NCI-H2171 (cell line): ENCODE measurements at regions not wholly inside any gene's neighbourhood (a gene's known extent, or its start where the extent isn't known, plus 50 kb on each side); places are given as distances from the start of the nearest gene placed in this dataset.
"Not testable (repeated sequence)": the region's sequence is repeated elsewhere in the genome, so short reads cannot be mapped to it uniquely, and the experiment has no call there.

Experiments
- DNase-seq: peaks from one replicate; lab custom pipeline; 2025; lab: John Stamatoyannopoulos, UW

DNA sequence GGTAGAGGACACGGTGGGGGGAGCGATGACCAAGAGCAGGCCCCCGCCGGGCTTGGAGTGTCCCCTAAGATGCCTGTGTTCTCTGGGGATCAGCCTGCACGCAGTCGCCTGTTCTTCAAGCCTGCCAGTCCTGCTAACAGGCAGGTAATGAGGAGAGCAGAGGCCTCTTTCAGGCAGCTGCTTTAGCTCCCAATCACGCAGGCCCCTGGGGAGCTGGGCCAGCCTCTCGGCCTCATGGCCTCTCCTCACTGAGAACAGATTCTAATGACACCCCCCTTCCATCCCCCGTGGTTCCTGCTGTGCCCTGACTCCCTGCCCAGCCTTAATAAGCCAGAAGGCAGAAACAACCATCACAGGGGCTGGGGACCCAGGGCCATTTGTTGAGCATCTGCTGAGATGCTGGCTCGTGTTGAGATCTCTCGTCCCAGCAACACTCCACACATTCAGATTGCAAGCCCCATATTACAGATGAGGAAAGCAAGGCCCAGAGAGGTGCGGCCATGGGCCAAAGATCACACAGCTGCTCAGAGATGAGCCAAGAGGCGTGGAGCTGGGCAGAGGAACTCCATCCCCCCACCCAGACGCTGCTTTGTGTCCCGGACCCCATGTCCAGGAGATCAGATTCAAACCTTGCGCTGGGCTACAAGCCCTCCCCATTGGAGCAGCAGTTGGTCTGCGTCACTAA, 71.6 kb upstream of the CASZ1 start:
- DNase-seq: peak; percentile 96

DNA sequence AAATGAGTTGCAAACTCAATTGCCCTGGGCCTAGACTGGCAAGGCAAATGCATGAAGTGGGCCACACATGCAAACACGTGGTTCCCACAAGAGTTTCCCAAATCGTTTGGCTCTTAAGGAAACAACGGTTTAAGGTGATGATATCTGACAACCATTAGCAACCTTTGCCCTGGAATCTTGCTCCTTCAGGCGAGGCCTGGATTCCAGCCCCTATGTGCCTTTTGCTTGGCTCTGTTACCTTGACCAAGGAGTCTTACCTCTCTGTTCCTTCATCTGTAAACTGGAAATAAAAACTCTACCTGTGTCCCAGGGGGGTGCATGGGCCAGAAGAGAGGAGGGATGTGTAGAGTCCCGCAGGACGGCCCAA, 72.1 kb upstream of the CASZ1 start:
- no peak for DNase-seq

DNA sequence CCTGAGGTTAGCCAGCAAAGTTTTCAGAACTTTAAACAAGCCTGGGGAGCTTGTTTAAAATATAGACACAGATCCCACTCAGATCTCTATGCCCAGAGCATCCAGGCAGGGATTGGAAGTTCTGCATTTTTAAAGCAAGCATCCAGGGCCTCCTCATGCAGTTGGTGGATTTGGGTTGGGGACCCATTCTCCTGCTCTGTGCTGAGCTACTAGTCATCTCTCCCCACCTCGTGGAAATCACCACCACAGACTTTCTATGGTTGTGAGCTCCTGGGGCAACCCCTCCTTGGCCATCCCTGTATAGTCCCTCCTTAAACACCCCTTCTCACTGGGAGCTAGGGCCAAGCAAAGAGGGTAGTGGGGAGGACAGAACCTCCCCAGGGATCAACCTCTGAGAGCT, 73.5 kb upstream of the CASZ1 start:
- DNase-seq: no peak

DNA sequence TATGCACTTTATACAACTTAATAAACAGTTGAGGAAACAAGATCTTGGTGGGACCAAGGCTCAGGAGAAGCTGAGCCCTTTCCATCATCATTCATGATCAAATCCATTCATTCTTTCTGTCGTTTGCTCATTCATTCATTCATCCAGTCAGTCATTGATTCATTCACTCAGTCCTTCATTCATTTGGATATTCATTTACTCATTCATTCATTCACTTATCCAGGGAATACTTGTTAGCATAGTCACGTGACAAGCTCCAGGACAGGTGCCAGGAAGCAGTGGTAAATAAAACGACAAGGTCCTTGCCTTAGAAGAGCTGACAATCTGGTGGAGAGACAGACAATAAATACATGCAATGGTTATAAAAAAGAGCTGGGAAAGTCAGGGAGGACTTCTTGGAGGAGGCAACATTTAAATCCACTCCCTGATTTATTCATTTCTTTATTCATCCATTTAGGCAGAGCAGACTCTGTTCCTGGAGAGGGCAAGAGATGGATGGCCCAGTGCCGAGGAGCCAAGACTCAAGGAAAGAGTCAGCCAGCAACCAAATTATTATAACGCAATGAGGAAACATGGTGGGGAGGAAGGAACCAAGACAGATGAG, 74.1 kb upstream of the CASZ1 start:
- DNase-seq: no peak

DNA sequence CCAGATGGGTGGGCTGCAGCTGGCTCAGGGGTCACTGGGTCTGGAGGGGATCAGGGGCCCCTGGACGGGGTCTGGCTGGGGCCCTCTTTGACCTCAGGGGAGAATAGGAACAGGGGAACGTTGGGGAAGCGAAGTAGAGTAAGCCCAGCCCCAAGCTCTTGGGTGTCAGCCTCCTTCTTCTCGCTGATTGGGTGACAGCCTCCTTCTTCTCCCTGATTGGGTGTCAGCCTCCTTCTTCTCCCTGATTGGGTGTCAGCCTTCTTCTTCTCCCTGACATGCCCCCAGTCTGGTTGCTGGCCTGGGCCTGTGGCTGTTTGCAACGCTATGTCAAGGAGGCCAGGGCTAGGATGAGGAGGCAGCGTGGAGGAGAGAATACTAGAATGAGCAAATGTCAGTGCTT, 76.7 kb upstream of the CASZ1 start:
- no peak for DNase-seq

DNA sequence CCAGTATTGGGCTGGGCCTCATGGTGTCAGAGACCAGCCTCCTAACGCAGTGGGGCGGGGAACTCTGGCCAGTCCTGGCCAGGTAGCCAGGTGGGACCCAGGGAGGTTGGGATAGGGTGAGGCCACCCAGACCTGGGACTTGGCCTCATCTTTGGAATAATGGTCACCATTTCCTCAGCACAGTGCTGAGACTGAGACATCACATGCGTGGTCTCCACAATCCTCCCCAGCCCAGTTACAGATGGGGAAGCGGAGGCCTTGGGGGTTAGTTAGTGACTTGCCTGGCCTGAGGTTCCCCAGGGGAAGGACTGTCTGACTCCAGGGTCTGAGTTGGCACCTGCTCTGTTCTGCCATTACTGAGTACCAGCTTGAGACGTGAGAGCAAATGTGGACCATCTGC, 77.9 kb upstream of the CASZ1 start:
- DNase-seq: no peak

DNA sequence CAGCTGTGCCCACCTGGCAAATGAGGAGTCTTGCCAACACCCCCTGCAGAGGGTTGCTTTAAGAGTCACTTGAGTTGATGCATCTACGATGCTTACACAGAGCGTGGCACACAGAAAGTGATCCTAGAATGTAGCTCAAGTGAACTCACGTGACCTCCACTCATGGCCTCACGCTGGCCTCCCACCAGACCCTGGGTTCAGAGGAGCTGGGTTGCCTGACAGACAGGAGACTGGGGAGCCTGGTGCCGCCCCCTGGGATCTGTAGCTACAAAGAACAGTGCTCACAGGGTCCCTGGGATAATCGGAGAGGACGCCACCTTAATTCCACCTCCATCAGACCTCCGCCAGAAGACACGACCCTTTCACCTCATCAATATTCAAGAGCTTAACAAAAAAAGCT, 81.4 kb upstream of the CASZ1 start:
- no peak for DNase-seq

DNA sequence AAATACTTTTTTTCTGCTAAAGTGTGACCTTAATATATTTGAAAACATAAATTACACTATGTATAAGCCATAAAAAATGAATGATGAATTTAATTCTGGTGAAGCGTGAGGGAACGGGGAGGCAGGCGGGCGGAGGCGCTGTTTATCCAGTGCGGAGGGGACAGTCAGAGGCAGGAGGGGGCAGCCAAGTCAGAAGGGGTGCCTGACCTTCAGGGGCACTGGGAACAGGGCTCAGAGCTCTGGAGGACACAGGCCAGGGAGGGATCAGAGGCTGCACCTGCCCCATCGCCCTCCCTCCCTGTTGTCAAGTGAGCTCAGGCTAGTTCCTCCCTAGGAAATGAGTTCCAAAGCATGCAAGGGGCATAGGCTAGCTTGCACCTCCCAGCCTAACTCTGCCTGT, 82.0 kb upstream of the CASZ1 start:
- no peak for DNase-seq

DNA sequence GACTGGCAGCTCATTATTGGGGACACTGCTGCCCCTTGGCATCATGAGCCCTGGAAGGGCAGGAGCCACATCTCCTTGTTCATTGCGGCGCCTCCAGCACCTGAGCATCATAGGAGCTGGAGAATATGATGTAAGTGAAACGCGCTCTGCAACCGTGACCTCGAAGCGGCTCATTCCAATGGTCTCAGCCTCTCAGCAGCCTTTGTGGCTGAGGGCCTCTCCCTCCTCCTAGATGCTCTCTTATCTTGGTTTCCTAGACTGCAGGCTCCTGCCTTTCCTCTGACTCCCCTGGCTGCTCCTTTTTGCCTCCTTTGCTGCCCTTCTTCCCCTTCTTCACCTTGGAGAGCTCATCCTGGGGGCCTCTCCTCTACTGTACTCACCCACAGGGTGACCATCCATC, 83.6 kb upstream of the CASZ1 start:
- no peak for DNase-seq

DNA sequence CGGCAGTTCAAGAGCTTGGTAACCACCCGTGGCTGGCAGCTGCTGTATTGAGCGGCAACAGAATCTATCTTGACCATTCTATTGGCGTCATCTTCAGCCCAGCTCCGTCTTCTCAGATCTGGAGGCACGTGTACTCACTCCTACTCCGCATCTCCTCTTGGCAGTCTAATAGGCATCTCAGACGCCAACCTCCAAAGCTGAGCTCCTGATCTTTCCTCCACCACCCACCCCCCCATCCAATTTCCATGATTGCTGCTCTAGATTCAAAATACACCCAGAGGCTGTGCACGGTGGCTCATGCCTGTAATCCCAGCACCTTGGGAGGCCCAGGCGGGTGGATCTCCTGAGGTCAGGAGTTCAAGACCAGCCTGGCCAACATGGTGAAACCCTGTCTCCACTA, 84.6 kb upstream of the CASZ1 start:
- DNase-seq: no peak

DNA sequence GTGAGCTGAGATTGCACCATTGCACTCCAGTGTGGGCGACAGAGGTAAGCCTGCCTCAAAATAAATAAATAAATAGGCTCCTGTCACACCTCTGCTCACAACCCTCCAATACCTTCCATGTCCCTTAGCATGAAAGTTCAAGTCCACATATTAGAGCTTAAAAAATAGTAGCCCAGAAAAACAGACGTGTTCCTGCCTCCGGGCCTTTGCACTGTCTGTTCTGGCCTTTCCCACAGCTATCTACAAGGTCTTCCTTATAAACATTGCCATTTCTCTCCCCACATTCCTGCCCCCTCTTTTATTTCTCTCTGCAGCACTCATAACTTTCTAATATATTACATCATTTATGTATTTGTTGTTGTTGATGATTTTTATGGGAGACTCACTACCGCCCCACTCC, 85.6 kb upstream of the CASZ1 start:
- DNase-seq: no peak

DNA sequence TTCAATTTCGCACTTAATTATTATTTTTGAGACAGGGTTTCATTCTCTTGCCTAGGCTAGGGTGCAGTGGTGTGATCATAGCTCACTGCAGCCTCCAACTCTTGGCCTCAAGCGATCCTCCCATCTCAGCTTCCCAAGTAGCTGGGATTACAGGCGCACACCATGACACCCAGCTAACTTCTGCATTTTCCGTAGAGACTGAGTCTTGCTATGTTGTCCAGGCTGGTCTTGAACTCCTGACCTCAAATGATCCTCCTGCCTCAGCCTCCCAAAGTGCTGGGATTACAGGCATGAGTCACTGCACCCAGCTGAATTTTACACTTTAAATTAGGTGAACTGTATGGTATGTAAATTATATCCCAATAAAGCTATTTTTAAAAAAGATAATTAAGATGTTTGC, 90.6 kb upstream of the CASZ1 start:
- not testable (repeated sequence) for DNase-seq

DNA sequence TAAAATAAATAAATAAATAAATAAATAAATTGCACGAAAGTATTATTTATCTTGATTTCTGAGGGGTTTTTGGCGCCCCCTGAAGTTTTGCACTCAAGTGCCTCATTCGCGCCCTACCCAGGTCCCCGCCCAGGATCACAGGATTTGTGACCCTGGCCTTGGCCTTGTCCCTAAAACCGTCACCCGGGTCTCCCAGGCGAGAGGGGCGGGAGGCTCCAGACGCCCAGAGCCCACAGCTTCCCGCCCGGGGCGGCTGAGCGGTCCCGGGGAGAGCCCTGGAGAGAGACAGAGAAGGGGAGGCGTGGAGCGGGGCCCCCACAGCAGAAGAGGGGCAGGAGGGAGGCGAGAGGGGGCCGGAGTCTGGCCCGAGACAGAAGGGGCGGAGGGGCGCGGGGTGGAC, 91.8 kb upstream of the CASZ1 start:
- DNase-seq: no peak

DNA sequence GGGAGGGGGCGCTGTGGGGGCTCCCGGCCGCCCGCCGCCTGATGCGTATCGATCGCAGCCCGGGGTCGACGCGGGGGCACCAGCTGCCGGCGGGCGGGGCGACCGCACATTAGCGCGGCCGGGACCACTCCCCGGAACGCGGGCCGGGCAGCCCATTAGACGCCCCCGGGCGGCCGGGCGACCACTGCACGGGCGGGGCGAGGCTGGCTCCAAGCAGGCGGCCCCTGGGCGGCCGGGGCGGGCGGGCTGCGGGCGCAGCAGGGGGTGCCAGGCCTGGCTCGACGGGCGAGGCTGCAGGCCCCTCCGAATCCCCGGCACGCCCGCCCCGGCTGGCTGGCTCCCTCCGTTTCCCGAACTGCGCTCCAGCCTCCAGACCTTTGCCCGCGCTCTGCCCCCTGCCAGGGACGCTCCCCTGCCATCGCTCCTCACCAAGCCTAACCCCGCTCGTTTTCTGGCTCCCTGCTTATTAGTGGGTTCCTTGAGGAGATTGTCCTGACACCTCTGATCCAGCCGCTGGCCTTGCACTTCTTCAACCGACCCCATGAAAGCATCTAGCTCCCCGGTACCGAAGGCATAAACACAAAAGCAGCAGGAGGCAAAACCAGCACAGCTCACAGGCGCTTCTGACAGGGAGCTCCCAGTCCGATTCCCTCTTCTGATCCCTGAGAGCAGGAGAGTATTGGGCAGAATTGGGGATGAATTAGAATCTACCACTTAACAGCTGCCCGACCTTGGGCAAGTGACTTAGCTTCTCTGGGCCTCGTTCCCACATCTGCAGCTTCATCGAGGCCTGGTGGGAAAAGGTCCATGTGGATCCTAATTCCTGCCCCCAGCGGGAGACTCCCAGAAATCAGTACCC, 92.6 kb upstream of the CASZ1 start:
- no peak for DNase-seq

DNA sequence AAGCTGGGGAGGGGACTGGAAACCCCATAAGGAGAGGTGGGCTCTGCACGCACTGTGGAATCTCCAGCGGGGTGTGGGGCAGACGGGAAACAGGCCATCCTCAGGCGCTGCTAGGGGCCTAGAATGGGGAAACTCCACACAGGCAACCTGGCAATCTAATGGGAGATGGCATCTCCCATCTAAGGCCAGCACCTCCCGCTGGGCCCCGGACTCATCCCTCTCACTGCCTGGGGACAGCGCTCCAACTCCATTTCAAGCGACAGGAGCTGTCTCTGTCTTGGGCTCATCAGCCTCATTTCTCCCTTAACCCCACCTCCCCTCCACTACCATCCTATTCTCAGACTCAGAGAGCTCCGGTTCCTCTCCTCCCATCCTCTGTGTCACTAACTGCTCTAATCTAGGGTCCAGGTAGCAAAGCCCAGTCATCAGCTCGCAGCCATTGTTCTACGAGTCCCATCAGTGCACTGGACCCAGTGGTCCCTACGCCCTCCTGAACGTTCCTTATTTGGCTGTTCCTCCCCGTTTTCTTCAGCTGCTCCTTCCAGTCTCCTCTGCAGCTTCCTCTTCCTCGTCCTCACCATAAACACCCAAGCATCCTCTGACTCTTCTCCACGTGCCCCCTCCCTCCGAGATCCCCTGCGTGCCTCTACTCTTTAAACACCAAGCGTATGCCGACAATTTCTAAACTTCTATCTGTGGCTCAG, 93.4 kb upstream of the CASZ1 start:
- no peak for DNase-seq

DNA sequence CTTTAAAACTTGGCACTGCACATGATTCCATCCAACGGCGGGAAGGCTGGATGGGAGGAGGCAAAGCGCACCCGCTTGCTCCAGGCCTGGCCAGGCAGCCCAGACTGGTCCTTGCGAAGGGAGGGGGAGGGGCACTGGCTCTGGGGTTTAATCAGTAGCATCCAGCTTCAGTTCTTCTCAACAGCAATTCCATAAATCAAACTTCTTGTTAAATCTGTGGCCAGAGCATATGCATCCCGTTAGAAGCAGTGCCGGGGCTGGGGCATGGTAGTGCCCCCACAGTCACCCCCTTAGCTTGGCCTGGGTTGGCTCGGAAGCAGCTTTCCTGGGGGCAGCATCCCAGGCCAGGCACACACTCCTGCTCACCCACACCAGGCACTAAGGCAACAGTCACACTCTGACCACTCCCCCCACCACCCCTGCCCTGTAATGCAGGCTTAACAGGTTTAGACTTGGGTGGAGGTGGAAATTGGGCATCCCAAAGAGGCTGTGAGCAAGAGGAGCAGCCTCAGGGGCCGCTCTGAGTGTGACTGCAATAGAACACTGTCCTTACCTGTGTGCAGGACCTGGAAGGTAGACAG, 94.1 kb upstream of the CASZ1 start:
- DNase-seq: no peak

DNA sequence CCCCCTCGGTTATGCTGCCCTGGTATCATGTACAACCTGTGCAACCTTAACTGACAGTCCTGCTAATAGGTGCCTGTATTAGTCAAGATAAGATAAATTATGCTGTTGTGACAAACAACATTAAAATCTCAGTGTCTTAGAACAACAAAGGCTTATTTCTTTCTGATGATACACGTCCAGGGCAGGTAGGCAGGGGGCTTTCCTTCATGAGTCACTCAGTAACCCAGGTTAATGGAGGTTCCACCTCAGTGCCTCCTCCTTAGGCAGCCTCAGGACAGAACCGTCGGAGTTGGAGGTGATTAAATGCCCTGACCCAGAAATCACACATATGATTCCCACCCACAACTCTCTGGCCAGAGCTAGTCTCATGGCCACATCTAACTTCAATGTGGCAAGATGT, 94.6 kb upstream of the CASZ1 start:
- no peak for DNase-seq

DNA sequence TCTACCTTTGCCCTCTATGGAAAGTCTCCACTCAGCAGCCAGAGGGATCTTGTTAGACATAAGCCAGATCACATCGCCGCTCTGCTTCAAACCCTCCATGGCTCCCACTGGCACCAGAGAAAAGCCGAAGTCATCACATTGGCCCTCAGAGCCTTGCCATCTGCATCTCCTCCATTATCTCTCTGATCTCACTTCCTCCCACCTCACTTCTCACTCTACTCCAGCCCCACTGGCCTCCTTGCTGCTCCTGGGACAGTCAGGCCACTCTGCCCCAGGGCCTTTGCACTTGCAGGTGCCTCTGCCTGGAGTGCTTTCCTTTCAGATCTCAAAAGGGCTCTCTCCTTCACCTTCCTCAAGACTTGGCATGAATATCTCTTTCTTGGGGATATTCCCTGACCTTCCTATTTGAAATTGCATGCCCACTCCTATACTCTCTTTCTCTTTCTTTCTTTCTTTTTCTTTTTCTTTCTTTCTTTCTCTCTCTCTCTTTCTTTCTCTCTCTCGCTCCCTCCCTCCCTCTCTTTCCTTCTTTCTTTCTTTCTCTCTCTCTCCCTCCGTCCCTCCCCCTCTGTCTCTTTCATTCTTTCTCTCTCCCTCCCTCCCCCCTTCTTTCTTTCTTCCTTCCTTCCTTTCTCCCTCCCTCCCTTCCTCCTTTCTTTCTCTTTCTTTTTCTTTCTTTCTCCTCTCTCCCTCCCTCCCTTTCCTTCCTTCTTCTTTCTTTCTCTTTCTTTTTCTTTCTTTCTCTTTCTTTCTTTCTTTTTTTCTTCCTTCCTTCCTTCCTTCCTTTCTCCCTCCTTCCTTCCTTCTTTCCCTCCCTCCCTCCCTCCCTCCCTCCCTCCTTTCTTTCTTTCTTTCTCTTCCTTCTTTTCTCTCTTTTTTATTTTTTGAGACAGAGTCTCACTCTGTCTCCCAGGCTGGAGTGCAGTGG, 96.0 kb upstream of the CASZ1 start:
- DNase-seq: no peak

DNA sequence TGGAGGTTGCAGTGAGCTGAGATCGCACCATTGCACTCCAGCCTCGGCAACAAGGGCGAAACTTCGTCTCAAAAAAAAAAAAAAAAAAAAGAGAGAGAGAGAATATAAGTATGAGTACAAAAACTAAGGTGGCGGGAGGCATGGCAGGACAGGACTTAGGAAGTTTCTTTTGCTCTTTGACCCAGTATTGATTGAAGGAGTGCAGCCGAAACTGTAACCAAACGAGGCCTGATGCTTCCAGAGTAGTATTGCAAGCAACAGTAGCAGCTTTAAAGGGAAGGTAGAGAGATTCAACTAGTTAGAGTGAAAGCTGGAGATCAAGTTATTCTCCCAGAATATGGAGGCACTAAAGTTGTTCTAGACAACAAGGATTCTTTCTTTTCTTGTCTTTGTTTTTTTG, 99.2 kb upstream of the CASZ1 start:
- DNase-seq: no peak

DNA sequence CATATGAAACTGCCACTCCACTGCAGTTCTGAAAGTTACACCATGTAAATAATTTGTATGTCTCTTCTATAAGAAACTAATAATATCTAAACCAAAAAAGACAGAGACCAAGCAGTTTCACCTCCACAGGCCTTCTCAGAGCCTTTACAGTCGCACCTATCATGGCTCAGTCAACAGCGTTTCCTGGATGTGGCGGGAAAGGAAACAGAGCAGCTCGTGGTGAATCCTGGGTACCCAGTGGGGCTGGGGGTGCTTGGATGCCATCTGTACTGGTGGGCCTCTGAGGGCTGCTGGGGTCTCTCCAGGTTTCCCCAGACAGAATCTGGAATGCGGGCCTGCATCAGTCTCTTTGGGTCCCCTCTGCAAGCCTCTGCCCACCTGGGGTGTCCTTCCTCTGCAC, 100.2 kb upstream of the CASZ1 start:
- DNase-seq: no peak

DNA sequence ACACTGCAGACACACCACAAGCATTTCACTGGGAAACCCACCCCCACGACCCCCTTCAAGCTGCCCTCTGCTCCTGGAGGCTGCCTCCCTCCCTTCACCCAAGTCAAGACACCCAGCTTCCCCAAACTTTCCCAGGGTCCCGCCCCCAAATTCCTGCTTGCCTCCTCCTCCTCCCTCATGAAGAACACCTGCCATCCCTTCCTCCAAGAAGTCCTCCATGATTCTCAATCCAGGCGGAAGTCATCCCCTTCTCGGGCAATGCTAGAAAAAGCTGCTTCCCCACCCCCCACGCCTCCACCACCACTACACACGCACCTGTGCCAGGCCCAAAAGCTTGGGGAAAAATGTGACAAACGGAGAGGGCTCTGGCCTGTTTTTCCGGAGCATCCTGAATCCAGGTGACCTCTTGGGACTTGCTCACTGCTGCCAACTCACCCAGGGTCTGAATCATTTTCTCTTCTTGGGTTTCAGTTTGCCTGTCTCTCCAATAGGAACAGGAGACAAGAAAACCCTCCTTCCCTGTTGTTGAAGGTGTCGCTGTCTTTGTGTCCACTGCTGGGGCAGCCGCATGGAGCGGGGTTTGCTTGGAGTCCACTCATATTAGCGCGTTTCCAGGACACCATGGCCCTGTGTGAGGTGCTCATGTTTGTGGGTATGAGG, 101.0 kb upstream of the CASZ1 start:
- no peak for DNase-seq
